ENCODE measurements at regions not wholly inside any gene's neighbourhood (a gene's known extent, or its start where the extent isn't known, plus 50 kb on each side); places are given as distances from the start of the nearest gene placed in this dataset.
A peak's percentile ranks its signal among the peaks of the same experiment; 100 is the strongest.

DNA sequence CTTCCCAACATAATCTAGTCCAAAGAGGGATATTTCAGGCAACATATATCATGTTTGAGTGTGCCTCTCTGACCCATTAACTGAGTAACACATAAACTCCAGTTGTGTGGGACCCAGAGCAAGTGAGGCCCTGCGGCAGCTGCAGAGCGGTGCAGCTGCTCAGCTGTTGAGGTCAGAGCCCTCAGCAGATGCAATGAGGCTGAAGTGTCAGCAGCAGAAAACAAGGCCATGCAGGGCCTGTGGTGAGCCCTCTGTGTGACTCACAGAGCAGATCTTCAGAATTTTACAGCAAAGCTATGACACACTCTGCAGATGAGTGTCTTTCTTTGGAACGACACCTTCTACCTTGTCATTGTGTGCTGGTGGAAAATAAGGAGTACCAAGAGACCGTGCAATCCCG, 168.5 kb downstream of the CBLN2 start:
- peak in 3 of 11 donors; percentile 1 to 8 (median 8) for DNase-seq (ENCODE audit: extremely low read depth in 1 of 11, low read depth in 9 of 11, low spot score in 4 of 11)

DNA sequence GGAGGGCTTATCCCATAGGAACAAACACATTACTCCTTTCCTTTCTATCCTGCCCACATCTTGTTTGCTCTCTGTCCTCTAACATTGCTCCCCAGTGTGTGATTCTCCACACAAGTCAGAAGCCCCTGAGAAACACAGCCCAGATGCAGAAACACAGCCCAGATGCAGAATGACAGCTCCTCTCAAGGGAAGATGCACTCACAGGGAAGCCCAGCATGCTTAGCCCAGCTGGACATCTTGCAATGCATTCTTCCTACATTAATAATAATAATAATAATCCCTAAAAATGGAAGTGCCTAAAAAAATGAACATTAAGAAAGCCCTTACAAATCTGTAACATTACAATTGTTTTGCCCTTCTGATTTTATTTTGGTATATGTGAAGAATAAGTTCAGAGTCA, 172.1 kb downstream of the CBLN2 start:
- no peak for DNase-seq (ENCODE audit: extremely low read depth in 1 of 11, low read depth in 9 of 11, low spot score in 4 of 11)

DNA sequence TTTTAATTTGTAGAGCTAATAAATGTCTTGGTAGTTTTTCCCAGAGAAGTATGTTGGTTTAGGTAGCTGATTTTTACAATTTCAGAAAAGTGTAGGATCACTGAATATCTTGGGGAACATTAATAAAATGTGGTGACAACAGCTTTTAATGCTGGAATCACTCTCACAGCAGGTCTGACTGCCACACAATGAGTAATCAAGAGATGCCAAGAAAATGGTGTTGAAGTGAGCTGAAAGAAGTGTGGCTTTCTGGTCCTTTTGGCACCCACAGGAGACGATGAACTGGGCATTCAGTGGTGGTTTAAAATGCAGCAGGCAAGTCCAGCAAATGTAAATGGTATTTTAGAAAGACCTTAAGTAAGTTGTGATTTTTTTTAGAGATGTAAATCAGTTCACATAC, 175.8 kb downstream of the CBLN2 start:
- DNase-seq (ENCODE audit: extremely low read depth in 1 of 11, low read depth in 9 of 11, low spot score in 4 of 11): no peak

DNA sequence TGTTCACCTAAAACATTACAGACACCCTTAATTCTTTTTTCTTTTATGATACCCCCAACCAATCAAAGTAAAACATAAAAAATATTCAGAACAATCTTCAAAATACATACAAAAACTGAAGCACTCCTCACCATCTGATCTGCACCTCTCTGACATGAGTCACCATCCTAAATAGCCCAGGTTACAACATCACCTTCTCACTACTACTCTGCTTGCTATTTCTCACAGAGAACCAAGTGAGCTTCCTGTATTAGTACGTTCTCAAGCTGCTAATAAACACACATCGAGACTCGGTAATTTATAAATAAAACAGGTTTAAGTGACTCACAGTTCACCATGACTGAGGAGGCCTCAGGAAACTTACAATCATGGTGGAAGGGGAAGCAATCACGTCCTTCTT, 183.5 kb downstream of the CBLN2 start:
- DNase-seq (ENCODE audit: extremely low read depth in 1 of 11, low read depth in 9 of 11, low spot score in 4 of 11): no peak

DNA sequence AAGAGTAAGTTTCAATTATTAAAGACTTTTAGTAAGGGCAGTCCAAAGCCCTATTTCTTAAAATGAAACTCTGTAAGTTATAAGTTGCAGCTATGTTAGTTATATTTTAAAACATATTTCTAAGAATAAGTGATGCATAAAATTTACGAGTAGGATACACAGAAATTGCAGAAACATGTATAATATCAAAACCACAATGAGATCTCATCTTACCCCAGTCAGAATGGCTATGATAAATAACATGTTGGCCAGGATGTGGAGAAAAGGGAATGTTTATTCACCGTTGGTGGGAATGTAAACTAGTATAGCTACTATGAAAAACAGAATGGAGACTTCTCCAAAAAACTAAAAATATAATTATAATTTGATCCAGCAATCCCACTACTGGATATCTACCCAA, 201.2 kb downstream of the CBLN2 start:
- DNase-seq (ENCODE audit: extremely low read depth in 1 of 11, low read depth in 9 of 11, low spot score in 4 of 11): no peak

DNA sequence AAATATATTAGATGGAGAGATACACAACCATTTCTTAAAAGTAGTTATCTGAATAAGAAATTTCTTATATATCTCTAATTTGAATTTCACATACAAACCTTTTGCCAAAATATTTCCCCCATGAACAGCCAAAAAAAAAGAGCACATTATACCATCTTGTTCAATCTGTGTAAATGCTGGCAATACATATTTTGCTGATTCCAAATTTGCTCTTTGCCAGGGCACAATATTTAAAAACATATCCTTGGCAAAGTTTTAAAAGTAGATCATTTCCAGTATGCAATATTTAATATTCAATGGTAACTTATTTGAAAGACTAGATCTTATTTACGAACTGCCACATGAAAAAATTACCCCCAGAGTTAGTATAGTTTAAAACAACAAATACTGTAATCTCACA, 204.2 kb downstream of the CBLN2 start:
- DNase-seq (ENCODE audit: extremely low read depth in 1 of 11, low read depth in 9 of 11, low spot score in 4 of 11): no peak

DNA sequence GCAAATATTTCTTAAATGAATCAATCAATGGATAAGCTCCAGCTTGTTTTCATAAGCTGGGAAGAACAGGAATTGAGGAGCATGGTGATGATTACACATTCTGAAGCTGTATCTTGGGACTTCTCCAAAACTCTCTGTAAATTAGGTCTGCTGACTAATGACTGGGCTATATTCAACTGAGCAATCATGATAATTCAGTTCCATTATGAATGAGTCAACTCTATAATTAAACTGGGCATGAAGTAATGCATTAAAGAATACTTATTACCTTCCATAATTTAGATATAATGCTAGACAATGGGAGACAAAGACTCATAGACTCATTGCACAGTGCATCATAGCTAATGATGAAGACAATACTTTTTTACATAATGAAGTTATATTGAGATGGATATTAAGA, 207.4 kb downstream of the CBLN2 start:
- DNase-seq (ENCODE audit: extremely low read depth in 1 of 11, low read depth in 9 of 11, low spot score in 4 of 11): no peak

DNA sequence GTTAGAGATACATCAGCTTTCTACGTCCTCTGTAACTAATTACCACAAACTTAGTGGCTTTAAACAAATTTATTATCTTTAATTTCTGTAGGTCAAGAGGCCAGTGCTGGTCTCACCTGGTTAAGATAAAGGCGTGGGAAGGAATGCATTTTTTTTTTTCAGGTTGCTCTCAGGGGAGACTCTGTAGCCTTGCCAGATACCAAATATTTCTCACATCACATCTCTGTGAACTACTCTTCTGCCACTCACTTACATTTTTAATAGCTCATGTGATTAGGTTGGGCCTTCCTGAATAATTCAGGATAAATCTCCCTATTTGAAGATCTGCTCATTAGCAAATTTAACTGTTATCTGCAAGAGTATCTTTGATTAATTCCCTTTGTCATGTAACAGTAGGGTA, 214.6 kb downstream of the CBLN2 start:
- DNase-seq (ENCODE audit: extremely low read depth in 1 of 11, low read depth in 9 of 11, low spot score in 4 of 11): no peak

DNA sequence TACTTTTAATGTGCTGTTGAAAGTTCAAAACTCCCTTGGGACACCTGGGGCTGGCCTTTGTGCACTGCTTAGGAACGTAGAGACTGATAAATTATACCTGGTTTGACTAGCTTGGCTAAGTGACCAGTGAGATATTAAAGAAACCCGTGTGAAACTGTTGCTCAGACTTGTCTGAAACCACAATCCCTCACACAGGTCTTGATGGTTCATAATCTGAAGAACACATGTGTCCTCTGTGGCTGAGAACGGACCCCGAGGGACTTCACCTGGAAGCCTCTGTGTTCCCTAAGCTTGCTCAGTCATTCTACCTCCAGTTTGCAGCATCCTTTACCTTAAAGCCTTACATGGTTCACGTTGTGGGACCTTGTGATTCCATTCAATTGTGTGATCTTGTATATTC, 218.8 kb downstream of the CBLN2 start:
- no peak for DNase-seq (ENCODE audit: extremely low read depth in 1 of 11, low read depth in 9 of 11, low spot score in 4 of 11)

DNA sequence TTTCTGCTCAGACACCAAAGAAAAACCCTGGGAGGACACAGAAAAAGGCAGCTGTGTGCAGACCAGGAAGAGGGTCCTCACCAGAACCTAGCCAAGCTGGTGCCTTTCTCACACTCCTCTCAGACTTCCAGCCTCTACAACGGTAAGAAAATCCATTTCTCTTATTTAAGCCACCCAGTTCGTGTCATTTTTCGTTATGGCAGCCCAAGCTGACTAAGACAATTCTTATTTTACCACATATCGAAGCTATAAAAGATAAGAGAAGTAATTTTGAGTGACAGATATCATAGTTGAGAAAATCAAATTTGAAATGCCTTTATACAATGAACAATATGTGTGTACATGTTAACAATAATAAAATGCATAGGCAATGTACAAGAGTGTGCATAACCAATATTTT, 219.5 kb downstream of the CBLN2 start:
- no peak for DNase-seq (ENCODE audit: extremely low read depth in 1 of 11, low read depth in 9 of 11, low spot score in 4 of 11)

DNA sequence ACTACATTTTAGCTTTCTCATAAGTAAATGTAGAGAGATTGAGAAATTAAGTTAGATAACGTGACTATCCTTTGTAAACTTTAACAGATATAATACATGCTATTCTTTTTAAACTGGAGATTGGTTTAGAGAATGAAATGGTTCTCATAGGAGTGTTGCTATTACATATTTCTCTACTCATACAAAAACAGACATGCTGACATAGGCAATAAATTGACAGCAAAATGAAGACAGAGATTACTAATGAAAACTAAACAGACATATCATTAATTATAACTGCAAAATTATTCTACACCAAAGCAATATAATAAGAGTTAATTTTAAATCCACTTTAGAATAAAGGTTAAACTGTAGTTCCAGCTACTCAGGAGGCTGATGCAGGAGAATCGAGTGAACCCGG, 227.6 kb downstream of the CBLN2 start:
- no peak for DNase-seq (ENCODE audit: extremely low read depth in 1 of 11, low read depth in 9 of 11, low spot score in 4 of 11)

DNA sequence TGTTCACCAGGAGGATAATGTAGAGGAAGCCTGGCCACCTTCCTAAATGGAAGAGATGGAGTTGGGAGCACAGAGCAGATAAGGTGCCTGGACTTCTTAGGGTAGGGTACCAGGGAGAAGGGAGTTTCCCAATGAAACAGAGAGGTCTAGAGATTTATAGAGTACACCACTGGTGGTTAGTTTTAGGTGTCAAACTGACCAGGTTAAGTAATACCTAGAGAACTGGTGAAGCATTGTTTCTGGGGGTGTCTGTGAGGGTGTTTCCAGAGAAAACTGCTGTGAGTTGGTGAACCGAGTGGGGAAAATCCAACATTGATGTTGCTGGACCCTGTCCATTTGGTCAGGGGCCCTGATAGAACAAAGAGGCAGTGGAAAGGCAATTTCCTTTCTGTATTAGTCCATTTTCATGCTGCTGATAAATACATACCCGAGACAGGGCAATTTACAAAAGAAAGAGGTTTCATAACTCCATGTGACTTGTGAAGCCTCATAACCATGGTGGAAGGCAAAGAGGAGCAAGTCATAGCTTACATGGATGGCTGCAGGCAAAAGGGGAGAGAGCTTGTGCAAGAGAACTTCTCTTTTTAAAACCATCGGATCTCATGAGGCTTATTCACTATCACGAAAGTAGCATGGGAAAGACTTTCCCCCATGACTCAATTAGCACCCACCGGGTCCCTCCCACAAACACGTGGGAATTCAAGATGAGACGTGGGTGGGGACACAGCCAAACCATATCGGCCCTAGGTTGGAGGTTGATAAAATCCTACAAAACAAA, 260.8 kb downstream of the CBLN2 start:
- no peak for DNase-seq (ENCODE audit: extremely low read depth in 1 of 11, low read depth in 9 of 11, low spot score in 4 of 11)

DNA sequence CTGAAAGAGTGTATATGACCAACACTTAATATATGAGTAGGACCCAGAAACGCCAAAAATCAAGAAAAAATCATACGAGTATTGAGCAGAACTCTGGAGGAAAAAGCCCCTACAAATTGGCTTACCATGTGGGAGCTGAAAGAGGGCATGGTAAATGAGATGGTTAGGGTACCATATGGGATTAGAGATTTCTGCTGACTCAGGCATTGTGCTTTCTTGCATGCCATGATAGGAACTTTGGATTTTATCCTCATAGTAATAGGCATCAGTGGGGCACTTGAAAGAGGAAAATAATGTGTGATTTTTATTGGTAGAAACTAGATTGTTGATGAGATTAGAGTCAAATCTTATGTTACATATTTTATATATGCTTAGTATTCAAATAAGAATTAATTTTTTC, 271.1 kb downstream of the CBLN2 start:
- DNase-seq (ENCODE audit: extremely low read depth in 1 of 11, low read depth in 9 of 11, low spot score in 4 of 11): no peak

DNA sequence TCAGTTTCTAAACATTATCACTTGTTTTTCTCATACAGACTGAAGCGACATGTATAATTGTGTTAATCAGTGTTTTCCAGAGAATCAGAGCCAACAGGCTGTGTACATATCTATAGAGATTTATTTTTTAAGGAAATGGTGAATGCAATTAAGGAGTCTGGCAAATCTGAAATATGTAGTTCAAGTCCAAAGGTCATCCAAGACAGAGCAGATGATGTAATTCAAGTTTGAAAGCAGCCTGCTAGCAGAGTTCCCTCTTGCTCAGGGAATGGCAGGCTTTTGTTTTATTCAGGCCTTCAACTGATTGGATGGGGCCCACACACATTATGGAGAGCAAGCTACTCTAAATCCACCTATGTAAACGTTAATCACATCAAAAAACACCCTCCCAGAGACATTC, 282.6 kb downstream of the CBLN2 start:
- peak in 7 of 11 donors; percentile 11 to 49 (median 30) for DNase-seq (ENCODE audit: extremely low read depth in 1 of 11, low read depth in 9 of 11, low spot score in 4 of 11)

DNA sequence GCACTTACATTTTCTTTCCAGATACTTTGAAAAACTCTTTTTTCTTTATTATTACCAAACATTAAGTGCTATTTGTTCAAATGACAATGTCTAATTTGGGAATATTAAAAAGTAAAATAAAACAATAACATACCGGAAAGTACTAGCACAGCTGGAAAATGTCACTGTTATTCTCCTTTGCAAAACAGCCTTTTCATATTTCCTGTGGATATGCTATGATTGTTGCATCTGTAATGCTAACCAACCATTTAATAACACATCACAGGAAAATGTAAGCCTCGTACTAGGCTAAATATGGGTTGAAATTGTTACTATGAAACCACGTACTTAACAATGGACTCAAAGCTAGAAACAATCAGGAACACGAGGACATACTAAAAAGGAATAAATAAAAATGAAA, 298.1 kb downstream of the CBLN2 start:
- peak in 6 of 11 donors; percentile 1 to 28 (median 19) for DNase-seq (ENCODE audit: extremely low read depth in 1 of 11, low read depth in 9 of 11, low spot score in 4 of 11)

DNA sequence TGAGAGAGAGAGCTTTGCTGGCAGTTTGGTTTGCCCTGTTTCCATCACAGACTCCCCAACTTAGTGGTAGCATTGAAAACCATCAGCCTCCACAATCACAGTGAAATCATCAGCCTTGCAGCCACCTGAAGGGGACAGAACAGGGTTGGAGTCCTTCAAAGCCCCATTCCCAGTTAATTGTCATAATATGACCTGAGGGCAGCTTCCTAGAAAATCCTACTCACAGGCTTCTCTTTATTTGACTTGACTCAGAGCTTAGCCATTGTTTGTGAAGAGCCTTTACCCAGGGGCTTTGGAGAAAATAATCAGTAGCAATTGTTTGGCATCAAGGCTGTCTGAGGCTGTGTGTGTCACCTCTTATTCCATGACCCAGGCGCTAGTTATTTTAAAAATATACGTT, 308.7 kb downstream of the CBLN2 start:
- no peak for DNase-seq (ENCODE audit: extremely low read depth in 1 of 11, low read depth in 9 of 11, low spot score in 4 of 11)

DNA sequence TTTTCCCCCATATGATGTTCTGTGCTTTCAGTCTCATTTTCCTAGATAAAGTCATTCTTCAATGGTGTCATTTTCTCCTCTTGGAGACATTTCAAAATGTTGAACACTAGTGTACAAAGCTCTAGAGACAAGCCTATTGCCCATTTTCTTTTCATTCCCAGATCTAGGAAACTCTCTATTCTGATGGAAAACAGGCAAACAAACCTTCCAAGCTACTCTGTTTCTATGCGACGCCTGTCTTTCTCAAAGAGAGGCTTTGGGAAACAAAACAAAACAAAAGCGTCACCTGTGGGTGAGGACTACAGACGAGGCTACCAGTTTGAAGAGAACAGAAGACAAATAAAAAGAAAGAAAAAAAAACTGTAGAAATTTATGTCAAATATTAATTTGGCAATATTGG, 311.0 kb downstream of the CBLN2 start:
- no peak for DNase-seq (ENCODE audit: extremely low read depth in 1 of 11, low read depth in 9 of 11, low spot score in 4 of 11)

DNA sequence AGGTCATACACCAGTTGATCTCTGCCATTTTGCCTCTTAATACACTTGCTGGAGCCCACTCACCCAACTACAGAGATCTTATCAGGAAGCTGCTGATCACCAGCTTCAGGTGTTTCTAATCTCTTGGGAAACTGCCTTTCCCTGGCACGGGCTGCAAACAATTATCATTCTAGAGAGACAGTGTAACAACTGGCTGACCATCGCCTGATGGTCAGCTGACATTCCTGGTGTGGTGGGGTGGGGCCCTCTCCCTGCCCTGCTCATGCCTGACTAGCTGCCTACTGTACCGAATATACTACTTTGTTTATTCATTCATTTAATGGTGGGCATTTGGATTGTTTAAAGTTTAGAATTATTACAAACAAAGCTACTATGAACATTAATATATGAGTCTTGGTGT, 311.5 kb downstream of the CBLN2 start:
- DNase-seq (ENCODE audit: extremely low read depth in 1 of 11, low read depth in 9 of 11, low spot score in 4 of 11): no peak

DNA sequence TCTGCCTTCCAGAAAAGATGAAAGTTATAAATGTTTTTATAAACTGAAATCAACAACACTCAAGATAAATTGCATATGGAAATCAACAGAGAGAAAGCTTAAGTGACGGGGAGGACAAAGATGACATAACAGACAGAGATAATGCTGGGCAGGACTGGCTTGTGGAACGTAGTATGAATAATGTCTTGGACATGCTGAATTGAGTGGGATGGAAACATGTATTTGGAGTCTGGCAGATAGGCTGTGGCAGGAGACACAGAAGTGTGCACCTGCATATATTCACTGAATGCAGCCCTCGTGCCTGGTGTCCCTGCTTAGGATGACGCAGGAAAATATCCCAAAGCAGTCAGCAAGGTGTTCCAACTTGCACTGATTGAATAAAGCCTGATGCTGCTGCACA, 318.2 kb downstream of the CBLN2 start:
- DNase-seq (ENCODE audit: extremely low read depth in 1 of 11, low read depth in 9 of 11, low spot score in 4 of 11): no peak

DNA sequence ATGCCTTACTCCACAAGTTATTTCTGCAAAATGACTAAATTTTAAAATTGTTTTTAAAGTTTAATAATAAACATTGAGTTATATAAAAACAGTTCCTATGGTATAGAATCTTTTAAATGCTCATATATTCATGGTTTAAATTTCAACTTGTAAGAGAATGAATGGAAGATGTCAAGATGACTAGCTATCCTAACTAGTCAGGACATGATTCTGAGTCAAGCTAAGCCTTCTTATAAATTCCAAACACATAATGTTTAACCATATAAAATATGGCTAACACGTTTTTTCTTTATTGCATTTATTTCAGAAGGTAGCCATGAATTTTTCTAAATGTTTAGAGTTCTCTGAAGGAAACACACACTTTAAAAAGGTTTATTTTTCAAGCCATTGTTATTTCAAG, 320.4 kb downstream of the CBLN2 start:
- no peak for DNase-seq (ENCODE audit: extremely low read depth in 1 of 11, low read depth in 9 of 11, low spot score in 4 of 11)

DNA sequence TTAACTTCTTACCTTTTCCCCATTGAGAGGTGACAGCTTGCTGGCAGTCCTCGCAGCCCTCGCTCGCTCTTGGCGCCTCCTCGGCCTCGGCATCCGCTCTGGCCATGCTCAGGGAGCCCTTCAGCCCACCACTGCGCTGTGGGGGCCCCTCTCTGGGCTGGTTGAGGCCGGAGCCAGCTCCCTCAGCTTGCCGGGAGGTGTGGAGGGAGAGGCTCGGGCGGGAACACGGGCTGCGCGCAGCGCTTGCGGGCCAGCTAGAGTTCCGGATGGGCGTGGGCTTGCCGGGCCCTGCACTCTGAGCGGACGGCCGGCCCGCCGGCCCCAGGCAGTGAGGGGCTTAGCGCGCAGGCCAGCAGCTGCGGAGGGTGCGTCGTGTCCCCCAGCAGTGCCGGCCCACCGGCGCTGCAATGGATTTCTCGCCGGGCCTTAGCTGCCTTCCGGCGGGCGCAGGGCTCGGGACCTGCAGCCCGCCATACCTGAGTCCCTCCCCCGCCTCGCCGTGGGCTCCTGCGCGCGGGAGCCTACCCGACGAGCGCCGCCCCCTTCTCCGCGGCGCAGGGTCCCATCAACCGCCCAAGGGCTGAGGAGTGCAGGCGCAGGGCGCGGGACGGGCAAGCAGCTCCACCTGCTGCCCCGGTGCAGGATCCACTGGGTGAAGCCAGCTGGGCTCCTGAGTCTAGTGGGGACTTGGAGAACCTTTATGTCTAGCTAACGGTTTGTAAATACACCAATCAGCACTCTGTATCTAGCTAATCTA, 335.0 kb downstream of the CBLN2 start:
- DNase-seq (ENCODE audit: extremely low read depth in 1 of 11, low read depth in 9 of 11, low spot score in 4 of 11): no peak
